HepG2 (cell line): ENCODE measurements at regions not wholly inside any gene's neighbourhood (a gene's known extent, or its start where the extent isn't known, plus 50 kb on each side); places are given as distances from the start of the nearest gene placed in this dataset.

Experiments
- ATAC-seq: fragments of 200-7000 bp; cut with Tn5 transposase; 3 replicates; pipeline ENCODE4 v1.9.1; 2020; ENCODE audit warnings: mild to moderate bottlenecking, moderate library complexity
- BruUV-seq: library from RNA; stranded (reverse); fragments of 400-500 nt; replicated peaks from 2 replicates; lab custom pipeline; 2021; lab: Mats Ljungman, UMichigan
- CTCF ChIA-PET: fragments of 300-600 bp; formaldehyde crosslinking; extraction: SDS; loops from one replicate; lab custom pipeline; 2021; ENCODE audit warnings: low total read pairs, inconsistent platforms, low intra/inter-chr PET ratio; lab: Yijun Ruan, JAX
- POLR2A ChIA-PET: fragments of 350-600 bp; sonication (Branson Sonifier 250); formaldehyde crosslinking; loops from one replicate; lab custom pipeline; 2020; ENCODE audit warnings: antibody characterized with exemption, inconsistent platforms; lab: Yijun Ruan, JAX
- DNase-seq: peaks from one replicate; pipeline ENCODE4 v3.0.0-alpha.2; 2015; ENCODE audit warnings: low spot score
- FAIRE-seq: peaks from 3 replicates; lab custom pipeline; 2011; peaks lifted over from hg19 to GRCh38; lab: Jason Lieb, UNC
- H2AFZ ChIP-seq: one replicate; pipeline ENCODE4 v1.6.1; 2011; ENCODE audit warnings: low read length, inconsistent platforms
- H3K27ac ChIP-seq: fragments of 300-600 bp; 3 replicates; pipeline ENCODE4 v1.8.0; 2011; ENCODE audit warnings: mixed run types, mild to moderate bottlenecking, mixed read lengths, low read length, inconsistent platforms; ENCODE audit not compliant: insufficient read depth; ENCODE audit errors: extremely low read length
- H3K27me3 ChIP-seq, 2 experiments: fragments of 200-600 bp in 1 of 2; 2 replicates in 1 of 2; 3 replicates in 1 of 2; pipeline versions ENCODE4 v1.6.0 to v1.8.0; 2011; ENCODE audit warnings: low read length in 2 of 2, mild to moderate bottlenecking in 2 of 2, moderate library complexity in 2 of 2, inconsistent platforms in 1 of 2; ENCODE audit not compliant: insufficient read depth in 2 of 2, control insufficient read depth in 1 of 2
- H3K36me3 ChIP-seq, 2 experiments: fragments of 200-600 bp in 1 of 2; replicated peaks in 1 of 2; 2 replicates in 1 of 2; 3 replicates in 1 of 2; pipeline versions ENCODE4 v1.5.1 to v1.8.0; 2011; ENCODE audit warnings: low read length in 2 of 2, inconsistent platforms in 1 of 2; ENCODE audit not compliant: insufficient read depth in 2 of 2, control insufficient read depth in 1 of 2
- H3K4me1 ChIP-seq: 2 replicates; pipeline ENCODE4 v1.5.1; 2012; ENCODE audit warnings: low read length, inconsistent platforms; ENCODE audit not compliant: insufficient read depth
- H3K4me2 ChIP-seq: 2 replicates; pipeline ENCODE4 v1.6.0; 2011; ENCODE audit warnings: low read depth, low read length, inconsistent platforms
- H3K4me3 ChIP-seq, 3 experiments: fragments of 200-600 bp in 1 of 3; sonication (generic), shearing (Covaris generic) in 1 of 3; replicated peaks in 1 of 3; 2 replicates each; pipeline ENCODE4 v1.5.1; 2011 to 2016; ENCODE audit warnings: low read length in 3 of 3, inconsistent platforms in 2 of 3, low read depth in 2 of 3, mild to moderate bottlenecking in 2 of 3, control low read depth in 1 of 3, mixed read lengths in 1 of 3; ENCODE audit not compliant: insufficient read depth in 1 of 3
- H3K79me2 ChIP-seq: one replicate; pipeline ENCODE4 v1.6.1; 2011; ENCODE audit warnings: low read length, inconsistent platforms; ENCODE audit not compliant: insufficient read depth
- H3K9ac ChIP-seq: 2 replicates; pipeline ENCODE4 v1.6.0; 2011; ENCODE audit warnings: mild to moderate bottlenecking, low read depth, low read length, inconsistent platforms; ENCODE audit not compliant: insufficient read depth
- H3K9me3 ChIP-seq: 2 replicates; pipeline ENCODE4 v1.5.1; 2012; ENCODE audit warnings: mild to moderate bottlenecking, low read length
- H4K20me1 ChIP-seq: 2 replicates; pipeline ENCODE4 v1.6.0; 2011; ENCODE audit warnings: inconsistent platforms, mild to moderate bottlenecking, low read length, moderate library complexity; ENCODE audit not compliant: insufficient read depth
- CBX2 ChIP-seq, 2 experiments: fragments of 200-600 bp in 1 of 2; sonication (generic); formaldehyde crosslinking in 1 of 2; IDR thresholded peaks; 2 replicates each; pipeline versions ENCODE4 v1.7.0 to v1.8.1; 2018 to 2022; ENCODE audit warnings: low read depth in 2 of 2, low read length in 1 of 2, mild to moderate bottlenecking in 1 of 2, missing genetic modification reagents in 1 of 2
- ELF1 ChIP-seq: sonication (generic); formaldehyde crosslinking; IDR thresholded peaks from 2 replicates; pipeline ENCODE4 v1.4.0; 2020; ENCODE audit warnings: missing genetic modification reagents
- FOSL2 ChIP-seq: sonication (generic); formaldehyde crosslinking; IDR thresholded peaks from 2 replicates; pipeline ENCODE4 v1.4.0; 2020; ENCODE audit warnings: missing genetic modification reagents
- MLLT10 ChIP-seq: sonication (generic); formaldehyde crosslinking; IDR thresholded peaks from 2 replicates; pipeline ENCODE4 v1.4.0; 2020; ENCODE audit warnings: missing genetic modification reagents
- PHF20 ChIP-seq: sonication (generic); formaldehyde crosslinking; IDR thresholded peaks from 2 replicates; pipeline ENCODE4 v1.5.0; 2020; ENCODE audit warnings: mild to moderate bottlenecking, missing genetic modification reagents
- PHF8 ChIP-seq: sonication (generic); formaldehyde crosslinking; IDR thresholded peaks from 2 replicates; pipeline ENCODE4 v1.5.0; 2020; ENCODE audit warnings: missing genetic modification reagents
- RAD21 ChIP-seq: fragments of 450-650 bp; formaldehyde crosslinking; IDR thresholded peaks from 2 replicates; pipeline ENCODE4 v1.5.0; 2020; ENCODE audit warnings: mild to moderate bottlenecking
- THAP11 ChIP-seq: IDR thresholded peaks from 2 replicates; pipeline ENCODE4 v1.6.1; 2016; ENCODE audit warnings: missing biosample characterization, missing genetic modification reagents
- YY1 ChIP-seq: IDR thresholded peaks from 2 replicates; pipeline ENCODE4 v1.6.1; 2011; ENCODE audit warnings: low read length, low read depth, moderate library complexity, mild to moderate bottlenecking; ENCODE audit not compliant: insufficient read depth, insufficient replicate concordance
- ZFP82 ChIP-seq: sonication (generic); formaldehyde crosslinking; IDR thresholded peaks from 2 replicates; pipeline ENCODE4 v1.5.1; 2020; ENCODE audit warnings: mild to moderate bottlenecking, missing genetic modification reagents, borderline replicate concordance
- ZNF136 ChIP-seq: sonication (generic); formaldehyde crosslinking; IDR thresholded peaks from 2 replicates; pipeline ENCODE4 v1.8.1; 2022; ENCODE audit warnings: low read depth, mild to moderate bottlenecking, moderate library complexity, missing genetic modification reagents
- ZNF282 ChIP-seq: fragments of 450-650 bp; IDR thresholded peaks from 2 replicates; pipeline ENCODE4 v1.6.1; 2018; ENCODE audit not compliant: partially characterized antibody
- ZNF33B ChIP-seq: sonication (generic); formaldehyde crosslinking; IDR thresholded peaks from 2 replicates; pipeline ENCODE4 v1.5.1; 2020; ENCODE audit warnings: mild to moderate bottlenecking, missing genetic modification reagents
- ZNF572 ChIP-seq: sonication (generic); formaldehyde crosslinking; IDR thresholded peaks from 2 replicates; pipeline ENCODE4 v1.5.1; 2020; ENCODE audit warnings: mild to moderate bottlenecking, missing genetic modification reagents
- ZSCAN12 ChIP-seq: sonication (generic); formaldehyde crosslinking; IDR thresholded peaks from 2 replicates; pipeline ENCODE4 v1.9.0; 2021; ENCODE audit warnings: mild to moderate bottlenecking, missing genetic modification reagents
- WGBS: methylation state at CpG from one replicate; pipeline ENCODE4 v1.1.6; 2017; ENCODE audit warnings: low lambda C conversion rate; 5-methylcytosine and 5-hydroxymethylcytosine counted together
- in situ Hi-C: cut with HindIII; loops from 2 replicates; pipeline ENCODE4 v1.10.0; 2017; ENCODE audit warnings: low pct_unique_long_range_greater_than_20kb; ENCODE audit not compliant: extremely low pct_ligation_motif_present
- intact Hi-C: fragments of 100-400 bp; cut with micrococcal nuclease; formaldehyde crosslinking; loops from one replicate; pipeline ENCODE4 v1.10.0; 2022; ENCODE audit not compliant: unreplicated experiment
- TF ChIP-seq, protein P1 (sequence below): sonication (generic); formaldehyde crosslinking; IDR thresholded peaks from 2 replicates; pipeline ENCODE4 v1.5.1; 2020; ENCODE audit warnings: mild to moderate bottlenecking, missing genetic modification reagents, moderate library complexity
- TF ChIP-seq, protein P2 (sequence below): sonication (generic); formaldehyde crosslinking; IDR thresholded peaks from 2 replicates; pipeline ENCODE4 v1.4.0; 2020; ENCODE audit warnings: missing genetic modification reagents, borderline replicate concordance

DNA sequence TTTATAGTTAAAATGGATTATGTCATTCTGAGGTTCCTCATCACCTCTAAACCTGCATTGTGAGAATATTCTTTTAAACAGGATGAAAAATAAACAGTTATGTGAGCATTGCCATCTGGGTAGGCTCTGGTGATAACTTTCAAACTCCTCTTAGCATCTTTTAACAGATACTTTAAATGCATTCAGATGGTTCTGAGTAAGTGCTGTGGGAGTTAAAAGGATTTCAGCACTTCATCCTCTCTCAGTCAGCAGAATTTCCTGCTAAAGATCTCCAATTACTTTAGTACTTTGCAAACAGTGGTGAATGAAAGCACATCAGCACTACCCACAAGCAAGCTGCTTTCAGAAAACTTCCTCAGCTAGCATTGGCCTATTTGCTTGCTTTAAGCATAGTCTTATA lies 59.3 kb upstream of the TMTC1 start (continued):
- no peak for TF ChIP-seq THAP11 (CRISPR knock-in tag)
- TF ChIP-seq ZNF33B (CRISPR knock-in tag), result no peak
- no peak for TF ChIP-seq RAD21 (CRISPR knock-in tag)
- TF ChIP-seq PHF20, result no peak
- no peak for TF ChIP-seq MLLT10
- no peak for TF ChIP-seq ELF1 (CRISPR knock-in tag)
- TF ChIP-seq CBX2 (IDR thresholded peaks at IDR 0.05; ENCODE audit: low read depth, low read length), result no peak
- TF ChIP-seq CBX2 (CRISPR knock-in tag; IDR thresholded peaks at IDR 0.05; ENCODE audit: low read depth), result no peak

DNA sequence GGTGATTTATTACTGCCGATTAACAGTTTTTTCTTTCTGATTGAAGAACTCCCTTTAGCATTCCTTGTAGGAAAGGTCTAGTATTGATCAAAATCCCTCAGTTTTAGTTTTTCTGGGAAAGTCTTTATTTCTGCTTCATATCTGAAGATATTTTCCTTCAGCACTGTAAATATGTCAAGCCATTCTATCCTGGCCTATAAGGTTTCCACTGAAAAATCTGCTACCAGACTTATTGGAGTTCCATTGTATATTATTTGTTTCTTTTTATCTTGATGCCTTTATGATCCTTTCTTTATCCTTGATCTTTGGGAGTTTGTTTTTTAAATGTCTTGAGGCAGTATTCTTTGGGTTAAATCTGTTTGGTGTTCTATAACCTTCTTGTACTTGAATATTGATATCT lies 55.0 kb upstream of the TMTC1 start:
- in situ Hi-C loops, result no loop called here
- H3K36me3 ChIP-seq, result no peaks in the 10 kb centered on the region
- ChIA-PET CTCF (no interaction called here), POLR2A (no interaction called here)
- FAIRE-seq, result no peak
- H3K27ac ChIP-seq, result no peak overlapping the region
- H3K9me3 ChIP-seq, result peaks cover 26% of the 10 kb centered on the region
- ATAC-seq, result no peak
- intact Hi-C loops, result no loop called here
- no peak for DNase-seq
- H3K4me2 ChIP-seq, result no peak overlapping the region
- H4K20me1 ChIP-seq, result no peaks in the 10 kb centered on the region
- H3K4me3 ChIP-seq, result no peak overlapping the region
- H2AFZ ChIP-seq, result no peak overlapping the region
- H3K27me3 ChIP-seq, result no peaks in the 10 kb centered on the region
- no peak overlapping the region for H3K9ac ChIP-seq
- H3K79me2 ChIP-seq, result no peaks in the 10 kb centered on the region
- WGBS, result 3% methylated on average over 1 of the region's 1 CpG
- H3K4me1 ChIP-seq, result no peaks in the 10 kb centered on the region
- no TSS peak for BruUV-seq
- TF ChIP-seq, protein P1, sequence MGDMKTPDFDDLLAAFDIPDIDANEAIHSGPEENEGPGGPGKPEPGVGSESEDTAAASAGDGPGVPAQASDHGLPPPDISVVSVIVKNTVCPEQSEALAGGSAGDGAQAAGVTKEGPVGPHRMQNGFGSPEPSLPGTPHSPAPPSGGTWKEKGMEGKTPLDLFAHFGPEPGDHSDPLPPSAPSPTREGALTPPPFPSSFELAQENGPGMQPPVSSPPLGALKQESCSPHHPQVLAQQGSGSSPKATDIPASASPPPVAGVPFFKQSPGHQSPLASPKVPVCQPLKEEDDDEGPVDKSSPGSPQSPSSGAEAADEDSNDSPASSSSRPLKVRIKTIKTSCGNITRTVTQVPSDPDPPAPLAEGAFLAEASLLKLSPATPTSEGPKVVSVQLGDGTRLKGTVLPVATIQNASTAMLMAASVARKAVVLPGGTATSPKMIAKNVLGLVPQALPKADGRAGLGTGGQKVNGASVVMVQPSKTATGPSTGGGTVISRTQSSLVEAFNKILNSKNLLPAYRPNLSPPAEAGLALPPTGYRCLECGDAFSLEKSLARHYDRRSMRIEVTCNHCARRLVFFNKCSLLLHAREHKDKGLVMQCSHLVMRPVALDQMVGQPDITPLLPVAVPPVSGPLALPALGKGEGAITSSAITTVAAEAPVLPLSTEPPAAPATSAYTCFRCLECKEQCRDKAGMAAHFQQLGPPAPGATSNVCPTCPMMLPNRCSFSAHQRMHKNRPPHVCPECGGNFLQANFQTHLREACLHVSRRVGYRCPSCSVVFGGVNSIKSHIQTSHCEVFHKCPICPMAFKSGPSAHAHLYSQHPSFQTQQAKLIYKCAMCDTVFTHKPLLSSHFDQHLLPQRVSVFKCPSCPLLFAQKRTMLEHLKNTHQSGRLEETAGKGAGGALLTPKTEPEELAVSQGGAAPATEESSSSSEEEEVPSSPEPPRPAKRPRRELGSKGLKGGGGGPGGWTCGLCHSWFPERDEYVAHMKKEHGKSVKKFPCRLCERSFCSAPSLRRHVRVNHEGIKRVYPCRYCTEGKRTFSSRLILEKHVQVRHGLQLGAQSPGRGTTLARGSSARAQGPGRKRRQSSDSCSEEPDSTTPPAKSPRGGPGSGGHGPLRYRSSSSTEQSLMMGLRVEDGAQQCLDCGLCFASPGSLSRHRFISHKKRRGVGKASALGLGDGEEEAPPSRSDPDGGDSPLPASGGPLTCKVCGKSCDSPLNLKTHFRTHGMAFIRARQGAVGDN (CRISPR knock-in tag), result no peak
- TF ChIP-seq ZNF282 (no peak), ZNF136 (no peak), ZNF572 (no peak), YY1 (no peak), PHF8 (CRISPR knock-in tag) (no peak), ZFP82 (no peak), FOSL2 (CRISPR knock-in tag) (no peak), ZSCAN12 (CRISPR knock-in tag) (no peak)
- TF ChIP-seq, protein P2, sequence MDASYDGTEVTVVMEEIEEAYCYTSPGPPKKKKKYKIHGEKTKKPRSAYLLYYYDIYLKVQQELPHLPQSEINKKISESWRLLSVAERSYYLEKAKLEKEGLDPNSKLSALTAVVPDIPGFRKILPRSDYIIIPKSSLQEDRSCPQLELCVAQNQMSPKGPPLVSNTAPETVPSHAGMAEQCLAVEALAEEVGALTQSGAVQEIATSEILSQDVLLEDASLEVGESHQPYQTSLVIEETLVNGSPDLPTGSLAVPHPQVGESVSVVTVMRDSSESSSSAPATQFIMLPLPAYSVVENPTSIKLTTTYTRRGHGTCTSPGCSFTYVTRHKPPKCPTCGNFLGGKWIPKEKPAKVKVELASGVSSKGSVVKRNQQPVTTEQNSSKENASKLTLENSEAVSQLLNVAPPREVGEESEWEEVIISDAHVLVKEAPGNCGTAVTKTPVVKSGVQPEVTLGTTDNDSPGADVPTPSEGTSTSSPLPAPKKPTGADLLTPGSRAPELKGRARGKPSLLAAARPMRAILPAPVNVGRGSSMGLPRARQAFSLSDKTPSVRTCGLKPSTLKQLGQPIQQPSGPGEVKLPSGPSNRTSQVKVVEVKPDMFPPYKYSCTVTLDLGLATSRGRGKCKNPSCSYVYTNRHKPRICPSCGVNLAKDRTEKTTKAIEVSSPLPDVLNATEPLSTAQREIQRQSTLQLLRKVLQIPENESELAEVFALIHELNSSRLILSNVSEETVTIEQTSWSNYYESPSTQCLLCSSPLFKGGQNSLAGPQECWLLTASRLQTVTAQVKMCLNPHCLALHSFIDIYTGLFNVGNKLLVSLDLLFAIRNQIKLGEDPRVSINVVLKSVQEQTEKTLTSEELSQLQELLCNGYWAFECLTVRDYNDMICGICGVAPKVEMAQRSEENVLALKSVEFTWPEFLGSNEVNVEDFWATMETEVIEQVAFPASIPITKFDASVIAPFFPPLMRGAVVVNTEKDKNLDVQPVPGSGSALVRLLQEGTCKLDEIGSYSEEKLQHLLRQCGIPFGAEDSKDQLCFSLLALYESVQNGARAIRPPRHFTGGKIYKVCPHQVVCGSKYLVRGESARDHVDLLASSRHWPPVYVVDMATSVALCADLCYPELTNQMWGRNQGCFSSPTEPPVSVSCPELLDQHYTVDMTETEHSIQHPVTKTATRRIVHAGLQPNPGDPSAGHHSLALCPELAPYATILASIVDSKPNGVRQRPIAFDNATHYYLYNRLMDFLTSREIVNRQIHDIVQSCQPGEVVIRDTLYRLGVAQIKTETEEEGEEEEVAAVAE, result no peak
